ENCODE measurements at regions not wholly inside any gene's neighbourhood (a gene's known extent, or its start where the extent isn't known, plus 50 kb on each side); places are given as distances from the start of the nearest gene placed in this dataset.

DNA sequence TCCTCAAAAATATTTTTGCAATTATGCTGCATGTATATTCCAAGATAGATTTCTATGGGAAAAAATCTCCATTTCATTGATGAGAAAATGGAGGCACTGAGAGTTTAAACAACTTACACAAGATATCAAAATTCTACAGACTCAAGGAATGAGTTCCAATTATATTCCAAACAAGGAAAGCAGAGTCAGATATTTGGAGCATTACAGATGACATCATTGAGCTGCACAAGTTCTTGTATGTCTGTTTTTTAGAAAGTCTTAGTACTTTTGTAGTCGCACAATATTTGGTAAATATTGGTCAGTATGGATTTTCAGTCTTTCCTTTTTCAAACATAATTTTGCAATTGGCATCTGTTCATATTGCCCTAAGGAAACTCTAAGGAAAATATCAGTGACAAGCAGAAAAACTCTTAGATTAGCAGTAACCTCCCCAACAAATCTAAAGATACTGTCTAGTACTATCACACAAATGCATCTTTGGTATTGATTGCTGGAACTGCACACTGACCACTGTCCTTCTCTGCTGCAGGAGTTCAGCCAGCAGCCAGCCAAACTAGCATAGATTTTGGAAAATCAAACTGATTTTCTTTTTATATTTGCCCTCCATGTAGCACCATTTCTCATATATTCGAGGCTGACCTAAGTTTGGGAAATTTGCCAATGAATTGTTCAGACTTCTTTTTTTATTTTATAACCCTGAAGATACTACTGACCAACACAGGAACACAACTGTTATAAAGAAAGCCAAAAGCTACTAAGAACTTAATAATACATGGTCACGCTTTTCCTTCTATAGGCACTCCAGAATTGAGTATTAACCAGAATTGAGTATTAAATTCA, 51.7 kb upstream of the TBX18 start:
- TF ChIP-seq, protein P1, sequence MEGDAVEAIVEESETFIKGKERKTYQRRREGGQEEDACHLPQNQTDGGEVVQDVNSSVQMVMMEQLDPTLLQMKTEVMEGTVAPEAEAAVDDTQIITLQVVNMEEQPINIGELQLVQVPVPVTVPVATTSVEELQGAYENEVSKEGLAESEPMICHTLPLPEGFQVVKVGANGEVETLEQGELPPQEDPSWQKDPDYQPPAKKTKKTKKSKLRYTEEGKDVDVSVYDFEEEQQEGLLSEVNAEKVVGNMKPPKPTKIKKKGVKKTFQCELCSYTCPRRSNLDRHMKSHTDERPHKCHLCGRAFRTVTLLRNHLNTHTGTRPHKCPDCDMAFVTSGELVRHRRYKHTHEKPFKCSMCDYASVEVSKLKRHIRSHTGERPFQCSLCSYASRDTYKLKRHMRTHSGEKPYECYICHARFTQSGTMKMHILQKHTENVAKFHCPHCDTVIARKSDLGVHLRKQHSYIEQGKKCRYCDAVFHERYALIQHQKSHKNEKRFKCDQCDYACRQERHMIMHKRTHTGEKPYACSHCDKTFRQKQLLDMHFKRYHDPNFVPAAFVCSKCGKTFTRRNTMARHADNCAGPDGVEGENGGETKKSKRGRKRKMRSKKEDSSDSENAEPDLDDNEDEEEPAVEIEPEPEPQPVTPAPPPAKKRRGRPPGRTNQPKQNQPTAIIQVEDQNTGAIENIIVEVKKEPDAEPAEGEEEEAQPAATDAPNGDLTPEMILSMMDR (IDR thresholded peaks at IDR 0.05) = no peak
- TF ChIP-seq EP300 (IDR thresholded peaks at IDR 0.05) (no peak), POLR2A (IDR thresholded peaks at IDR 0.05) (no peak)

Measured in ovary (tissue), 3 donors.